Mesodermal cell (in vitro differentiated cells): ENCODE measurements at regions not wholly inside any gene's neighbourhood (a gene's known extent, or its start where the extent isn't known, plus 50 kb on each side); places are given as distances from the start of the nearest gene placed in this dataset.
"Not testable (repeated sequence)": the region's sequence is repeated elsewhere in the genome, so short reads cannot be mapped to it uniquely, and the experiment has no call there.

Experiments used
- H3K27ac ChIP-seq: 2 replicates; pipeline ENCODE4 v1.7.0; 2013; ENCODE audit warnings: mild to moderate bottlenecking, low read depth, low read length, moderate library complexity; ENCODE audit not compliant: severe bottlenecking
- H3K36me3 ChIP-seq: 2 replicates; pipeline ENCODE4 v1.7.1; 2013; ENCODE audit warnings: mild to moderate bottlenecking, low read length, moderate library complexity; ENCODE audit not compliant: control insufficient read depth, insufficient read depth
- H3K4me1 ChIP-seq: one replicate; pipeline ENCODE4 v1.7.1; 2013; ENCODE audit warnings: mild to moderate bottlenecking, low read length; ENCODE audit not compliant: insufficient read depth, control insufficient read depth, poor library complexity, severe bottlenecking
- H3K4me3 ChIP-seq: 2 replicates; pipeline ENCODE4 v1.7.0; 2013; ENCODE audit warnings: low read length, control low read depth, mild to moderate bottlenecking; ENCODE audit not compliant: insufficient read depth, poor library complexity, severe bottlenecking; ENCODE audit errors: extremely low read depth
- H3K9me3 ChIP-seq: 2 replicates; pipeline ENCODE4 v1.7.1; 2013; ENCODE audit warnings: mild to moderate bottlenecking, low read length, moderate library complexity; ENCODE audit not compliant: control insufficient read depth
- WGBS, 2 experiments: methylation state at CpG; one replicate each; pipeline ENCODE4 v1.1.5; 2013; ENCODE audit warnings: missing lambda C conversion rate in 2 of 2; ENCODE audit not compliant: insufficient coverage in 2 of 2; 5-methylcytosine and 5-hydroxymethylcytosine counted together

- WGBS, 2 experiments: 100% methylated on average over 1 of the region's 2 CpGs; no CpG with 5 or more reads in 1 of the 2 experiments
Measured at GRCh38 chr5:96193946-96194345, 232.3 kb upstream of the ELL2 start.

GRCh38 chr5:96189987-96190386 is 228.3 kb upstream of the ELL2 start:
- Histone ChIP-seq H3K9me3 (no peaks in the 10 kb centered on the region), H3K36me3 (no peaks in the 10 kb centered on the region), H3K27ac (no peak overlapping the region), H3K4me3 (no peak overlapping the region), H3K4me1 (peaks cover 4% of the 10 kb centered on the region)
- 67 to 80% methylated on average over 1 of the region's 1 CpG for WGBS, 2 experiments

More at GRCh38 chr5:96193946-96194345, 232.3 kb upstream of the ELL2 start:
- H3K4me3 ChIP-seq: no peak overlapping the region
- H3K4me1 ChIP-seq: no peaks in the 10 kb centered on the region
- no peaks in the 10 kb centered on the region for H3K9me3 ChIP-seq
- no peaks in the 10 kb centered on the region for H3K36me3 ChIP-seq
- no peak overlapping the region for H3K27ac ChIP-seq

- Histone ChIP-seq H3K4me1 (peaks cover 4% of the 10 kb centered on the region), H3K36me3 (no peaks in the 10 kb centered on the region), H3K9me3 (no peaks in the 10 kb centered on the region), H3K27ac (no peak overlapping the region), H3K4me3 (no peak overlapping the region)
- whole genome bisulfite sequencing, 2 experiments: no CpG with 5 or more reads among the region's 2 CpGs
Measured at GRCh38 chr5:96189028-96189826, 227.6 kb upstream of the ELL2 start.

GRCh38 chr5:96187309-96188027 is 225.8 kb upstream of the ELL2 start:
- H3K4me1 ChIP-seq: peaks cover 4% of the 10 kb centered on the region
- no peaks in the 10 kb centered on the region for H3K36me3 ChIP-seq
- H3K9me3 ChIP-seq: no peaks in the 10 kb centered on the region
- H3K27ac ChIP-seq: no peak overlapping the region
- no peak overlapping the region for H3K4me3 ChIP-seq
- 96 to 100% methylated on average over 2 to 3 of the region's 5 CpGs for WGBS, 2 experiments

- H3K27ac ChIP-seq, H3K36me3 ChIP-seq, H3K4me3 ChIP-seq, H3K9me3 ChIP-seq, H3K4me1 ChIP-seq: not testable (repeated sequence)
Measured at GRCh38 chr5:96184510-96184909, 222.9 kb upstream of the ELL2 start.

GRCh38 chr5:96180684-96181435 is 219.2 kb upstream of the ELL2 start:
- no peak overlapping the region for H3K27ac ChIP-seq
- H3K9me3 ChIP-seq: no peaks in the 10 kb centered on the region
- H3K4me3 ChIP-seq: no peak overlapping the region
- no peaks in the 10 kb centered on the region for H3K36me3 ChIP-seq
- 76 to 94% methylated on average over 2 of the region's 2 CpGs for WGBS, 2 experiments
- H3K4me1 ChIP-seq: peaks cover 6% of the 10 kb centered on the region

GRCh38 chr5:96177303-96177869 is 215.7 kb upstream of the ELL2 start:
- no peaks in the 10 kb centered on the region for H3K36me3 ChIP-seq
- no peaks in the 10 kb centered on the region for H3K9me3 ChIP-seq
- 95 to 96% methylated on average over 5 of the region's 5 CpGs for WGBS, 2 experiments
- H3K4me1 ChIP-seq: peaks cover 6% of the 10 kb centered on the region
- no peak overlapping the region for H3K4me3 ChIP-seq
- no peak overlapping the region for H3K27ac ChIP-seq

GRCh38 chr5:96176022-96176421 is 214.4 kb upstream of the ELL2 start:
- 86 to 95% methylated on average over 2 of the region's 2 CpGs for WGBS, 2 experiments
- Histone ChIP-seq H3K9me3 (no peaks in the 10 kb centered on the region), H3K27ac (no peak overlapping the region), H3K36me3 (no peaks in the 10 kb centered on the region), H3K4me3 (no peak overlapping the region), H3K4me1 (peaks cover 6% of the 10 kb centered on the region)

GRCh38 chr5:96175090-96175489 is 213.4 kb upstream of the ELL2 start:
- Histone ChIP-seq H3K4me1 (peaks cover 6% of the 10 kb centered on the region), H3K36me3 (no peaks in the 10 kb centered on the region), H3K9me3 (no peaks in the 10 kb centered on the region), H3K27ac (no peak overlapping the region), H3K4me3 (no peak overlapping the region)
- 100% methylated on average over 1 of the region's 2 CpGs; no CpG with 5 or more reads in 1 of the 2 experiments for WGBS, 2 experiments

GRCh38 chr5:96173366-96173765 is 211.7 kb upstream of the ELL2 start:
- no CpG with 5 or more reads among the region's 1 CpG for WGBS, 2 experiments
- H3K9me3 ChIP-seq: no peaks in the 10 kb centered on the region
- H3K4me3 ChIP-seq: no peak overlapping the region
- no peaks in the 10 kb centered on the region for H3K36me3 ChIP-seq
- peaks cover 6% of the 10 kb centered on the region for H3K4me1 ChIP-seq
- no peak overlapping the region for H3K27ac ChIP-seq
